C4-2B (cell line): ENCODE measurements at regions not wholly inside any gene's neighbourhood (a gene's known extent, or its start where the extent isn't known, plus 50 kb on each side); places are given as distances from the start of the nearest gene placed in this dataset.

Experiments
- CTCF ChIP-seq: fragments of 450-650 bp; conservative IDR thresholded peaks from 2 replicates; pipeline ENCODE4 v1.5.1; 2017; ENCODE audit warnings: mild to moderate bottlenecking
- ZFX ChIP-seq: fragments of 450-650 bp; IDR thresholded peaks from 2 replicates; pipeline ENCODE4 v1.6.1; 2017

GRCh38 chr10:76727038-76727437, 910.6 kb downstream of the KCNMA1 start:
- TF ChIP-seq CTCF (no peak), ZFX (no peak)
